Hepatocyte (in vitro differentiated cells): ENCODE measurements at regions not wholly inside any gene's neighbourhood (a gene's known extent, or its start where the extent isn't known, plus 50 kb on each side); places are given as distances from the start of the nearest gene placed in this dataset.

Experiments
- CTCF ChIP-seq: fragments of 200-600 bp; sonication (generic); IDR thresholded peaks from 2 replicates; pipeline ENCODE4 v1.5.1; 2016; ENCODE audit warnings: antibody characterized with exemption, mild to moderate bottlenecking; ENCODE audit not compliant: poor library complexity
- EZH2 ChIP-seq: fragments of 200-600 bp; sonication (generic); IDR thresholded peaks from 2 replicates; pipeline ENCODE4 v1.6.1; 2016; ENCODE audit warnings: antibody characterized with exemption, mild to moderate bottlenecking, borderline replicate concordance
- EZH2phosphoT487 ChIP-seq: fragments of 200-600 bp; sonication (generic); IDR thresholded peaks from one replicate; pipeline ENCODE4 v1.6.1; 2018; ENCODE audit warnings: antibody characterized with exemption, mild to moderate bottlenecking, low read depth, moderate library complexity; ENCODE audit not compliant: unreplicated experiment, severe bottlenecking

- TF ChIP-seq CTCF (no peak), EZH2phosphoT487 (no peak), EZH2 (no peak)
Measured at GRCh38 chr20:57940376-57940775, 230.6 kb upstream of the PMEPA1 start.
